Endometrial microvascular endothelial cells (primary cell): ENCODE measurements at regions not wholly inside any gene's neighbourhood (a gene's known extent, or its start where the extent isn't known, plus 50 kb on each side); places are given as distances from the start of the nearest gene placed in this dataset.

ENCODE experiments used
- in situ Hi-C: cut with HindIII; loops from 2 replicates; pipeline ENCODE4 v1.10.0; 2017; ENCODE audit warnings: low sequenced_read_pairs, low pct_unique_long_range_greater_than_20kb; ENCODE audit errors: inconsistent ontology term

DNA sequence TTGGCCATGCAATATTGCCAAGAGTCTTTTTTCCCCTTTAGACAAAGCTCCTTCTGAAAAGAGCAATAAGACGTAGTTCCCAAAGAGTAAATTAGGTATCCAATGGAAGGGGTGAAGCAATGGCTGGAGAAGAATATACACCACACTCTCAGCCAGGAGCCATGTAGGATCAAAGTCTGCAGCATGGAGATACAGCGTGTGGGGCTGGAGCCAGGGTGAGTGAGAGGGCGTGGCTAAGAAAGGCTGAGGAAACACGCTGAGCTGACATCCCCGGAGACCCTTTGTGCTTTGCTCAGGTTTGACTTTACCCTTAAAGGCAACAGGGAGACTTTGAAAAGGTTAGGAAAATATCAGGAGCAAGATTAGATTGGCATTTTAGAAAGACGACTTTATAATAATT lies 87.1 kb upstream of the ELL2 start:
- in situ Hi-C loops: no loop called here

DNA sequence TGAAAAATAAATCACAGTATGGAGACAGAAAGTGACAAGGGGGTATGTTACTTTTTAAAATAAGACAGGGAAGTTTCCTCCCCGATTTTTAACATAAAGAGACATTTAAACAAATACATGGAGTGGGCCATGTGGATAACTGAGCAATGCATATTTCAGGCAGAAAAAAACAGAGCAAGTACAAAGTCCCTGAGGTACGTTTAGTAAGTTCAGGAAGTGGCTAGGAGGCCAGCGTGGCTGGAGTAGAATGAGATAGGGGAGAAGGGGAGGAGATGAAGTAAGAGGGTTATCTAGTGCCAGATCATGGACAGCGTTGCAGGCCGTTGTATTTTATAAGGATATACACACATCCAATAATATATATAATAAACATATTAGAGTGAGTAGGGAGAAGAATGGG lies 84.2 kb upstream of the ELL2 start:
- in situ Hi-C loops: no loop called here

DNA sequence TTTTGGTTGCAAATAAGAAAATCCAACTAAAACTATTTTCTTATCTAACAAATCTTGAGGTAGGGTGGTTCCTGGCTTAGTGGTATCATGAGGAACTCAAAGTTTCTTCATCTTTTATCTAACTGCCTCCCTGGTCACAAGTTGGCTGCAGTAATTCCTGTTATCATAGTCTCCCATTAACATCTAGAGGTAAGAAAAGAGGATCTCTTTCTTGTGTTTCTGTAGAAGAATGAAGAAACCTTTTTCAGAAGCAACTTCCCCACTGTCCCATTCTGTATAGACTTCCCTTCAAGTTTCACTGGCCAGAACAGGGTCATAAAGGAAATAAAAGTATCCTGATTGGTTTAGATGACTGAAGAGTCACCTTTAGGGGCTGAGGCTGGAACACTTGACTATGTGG lies 81.8 kb upstream of the ELL2 start:
- in situ Hi-C loops: no loop called here

DNA sequence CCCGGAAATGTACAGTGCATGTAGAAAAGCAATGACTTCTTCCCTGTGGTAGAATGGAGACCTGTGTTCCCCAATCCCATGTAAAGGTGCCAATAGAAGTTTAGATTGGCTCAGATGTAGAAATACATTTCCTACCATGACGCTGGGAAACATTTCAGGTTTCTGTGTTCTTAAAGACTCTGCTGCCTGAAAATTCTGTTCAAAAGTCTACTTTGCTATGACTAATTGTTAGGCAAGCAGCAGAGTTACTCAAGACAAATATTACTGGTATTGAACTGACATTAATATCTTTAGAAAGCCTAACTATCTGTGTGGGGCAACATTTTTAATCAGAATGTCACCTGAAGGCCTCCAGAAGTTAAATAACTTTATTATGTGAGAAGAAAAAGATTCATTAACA lies 75.5 kb upstream of the ELL2 start:
- in situ Hi-C loops: no loop called here

DNA sequence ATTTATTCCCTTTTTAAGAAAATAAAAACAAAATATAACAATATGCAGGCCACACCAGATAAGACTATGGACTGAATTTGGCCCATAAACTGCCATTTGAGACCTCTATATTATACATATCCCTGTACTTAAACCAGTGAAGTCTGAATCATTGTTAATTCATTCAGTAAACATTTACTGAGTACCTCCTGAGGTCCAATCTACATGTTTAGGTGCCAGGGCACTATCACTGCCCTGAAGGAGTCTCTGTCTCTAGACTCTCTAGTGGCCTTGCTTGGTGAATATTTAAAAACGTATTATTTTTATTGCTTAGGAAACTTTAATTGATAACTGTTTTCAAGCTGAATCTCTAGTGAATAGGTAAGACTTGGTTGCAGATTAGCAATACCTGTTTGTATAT lies 74.7 kb upstream of the ELL2 start:
- in situ Hi-C loops: no loop called here

DNA sequence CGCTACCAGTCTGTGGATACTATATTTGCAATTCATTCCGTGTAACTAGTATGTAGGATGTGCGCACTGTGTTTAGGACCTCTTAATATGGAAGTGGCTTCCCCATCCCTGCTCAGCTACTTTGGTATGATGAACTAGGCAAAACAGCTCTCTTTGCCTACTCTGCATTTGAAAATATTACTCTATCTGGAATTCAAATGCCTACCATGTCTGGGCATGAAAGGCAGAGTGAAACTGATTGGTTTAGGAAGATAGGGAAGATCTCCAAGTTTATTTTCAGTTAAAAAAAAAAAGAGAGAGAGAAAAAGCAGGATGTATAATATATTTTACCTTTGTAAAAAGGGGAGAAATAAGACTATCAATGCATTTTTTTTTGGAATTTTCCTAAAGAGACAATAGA lies 74.1 kb upstream of the ELL2 start:
- in situ Hi-C loops: no loop called here

DNA sequence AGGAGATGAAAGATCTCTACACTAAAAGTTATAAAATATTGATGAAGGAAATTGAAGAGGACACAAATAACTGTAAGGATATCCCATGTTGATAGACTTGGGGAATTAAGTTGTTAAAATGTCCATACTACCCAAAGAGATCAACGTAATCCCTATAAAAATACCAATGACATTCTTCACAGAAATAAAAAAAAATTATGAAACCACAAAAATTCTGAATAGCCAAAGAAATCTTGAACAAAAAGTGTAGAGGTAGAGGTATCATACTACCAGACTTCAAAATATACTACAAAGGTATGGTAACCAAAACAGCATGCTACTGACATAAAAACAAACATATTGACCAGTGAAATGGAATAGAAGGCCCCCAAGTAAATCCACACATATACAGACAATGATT lies 71.5 kb upstream of the ELL2 start:
- in situ Hi-C loops: no loop called here

DNA sequence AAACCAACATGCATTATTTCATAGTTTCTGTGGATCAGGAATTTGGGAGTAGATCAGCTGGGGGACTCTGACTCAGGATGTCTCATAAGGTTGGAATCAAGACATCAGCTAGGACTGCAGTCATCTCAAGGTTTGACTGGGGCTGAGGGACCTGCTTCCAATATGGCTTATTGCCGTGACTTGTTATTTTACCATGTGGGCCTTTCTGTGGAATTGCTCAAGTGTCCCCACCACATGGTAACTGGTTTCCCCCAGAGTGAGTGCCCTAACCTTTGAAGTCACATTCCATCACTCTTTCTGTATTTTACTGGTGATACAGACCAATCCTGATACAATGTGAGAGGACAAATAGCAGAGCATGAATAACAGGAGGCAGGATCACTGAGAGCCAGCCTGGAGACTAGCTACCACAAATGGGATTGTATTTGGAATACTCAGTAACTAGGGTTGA lies 70.2 kb upstream of the ELL2 start:
- in situ Hi-C loops: no loop called here

DNA sequence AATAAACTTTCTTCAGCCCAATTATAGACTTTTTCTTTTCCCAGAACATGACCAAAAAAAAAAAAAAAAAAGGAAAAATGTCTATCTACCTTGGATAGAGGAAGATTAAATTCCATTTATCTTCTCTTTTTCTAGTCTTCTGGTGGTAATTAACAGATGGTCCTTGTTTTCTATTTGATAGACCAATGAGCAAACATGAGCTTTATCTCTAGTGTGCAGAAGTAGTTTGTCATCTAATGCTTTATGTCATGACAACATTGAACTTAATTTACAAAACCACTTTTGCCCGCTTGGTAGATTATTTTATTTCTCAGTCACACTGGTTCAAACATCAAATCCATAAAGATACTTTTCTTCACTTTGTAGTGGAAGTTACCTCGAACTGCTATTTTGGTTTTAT lies 69.5 kb upstream of the ELL2 start:
- in situ Hi-C loops: no loop called here

DNA sequence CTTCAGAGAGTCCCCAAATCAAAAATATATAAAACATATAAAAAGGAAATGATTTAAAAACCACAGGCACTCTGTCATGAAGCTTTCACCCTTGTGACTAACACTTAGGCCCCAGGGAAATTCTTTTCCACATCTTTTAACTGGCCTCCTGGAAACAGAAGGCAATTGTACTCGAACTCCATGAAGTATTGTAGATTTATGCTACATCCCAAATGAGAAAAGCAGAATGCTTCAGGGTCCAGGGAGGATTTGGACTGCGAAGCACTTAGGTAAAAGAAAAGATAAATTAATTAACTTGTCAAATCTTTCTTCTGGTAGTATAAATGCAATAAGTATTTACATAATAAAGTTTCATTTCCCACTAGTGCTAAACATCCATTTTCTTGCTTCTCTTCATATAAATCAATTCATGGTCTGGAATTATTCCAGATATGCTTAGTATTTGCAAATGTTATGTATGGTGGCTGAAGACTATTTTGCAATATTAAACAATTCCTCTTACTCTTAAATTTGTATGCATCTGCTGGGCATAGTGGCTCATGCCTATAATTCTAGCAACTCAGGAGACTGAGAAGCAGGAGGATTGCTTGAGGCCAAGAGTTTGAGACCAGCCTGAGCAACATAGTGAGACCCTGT lies 64.9 kb upstream of the ELL2 start:
- in situ Hi-C loops: no loop called here

DNA sequence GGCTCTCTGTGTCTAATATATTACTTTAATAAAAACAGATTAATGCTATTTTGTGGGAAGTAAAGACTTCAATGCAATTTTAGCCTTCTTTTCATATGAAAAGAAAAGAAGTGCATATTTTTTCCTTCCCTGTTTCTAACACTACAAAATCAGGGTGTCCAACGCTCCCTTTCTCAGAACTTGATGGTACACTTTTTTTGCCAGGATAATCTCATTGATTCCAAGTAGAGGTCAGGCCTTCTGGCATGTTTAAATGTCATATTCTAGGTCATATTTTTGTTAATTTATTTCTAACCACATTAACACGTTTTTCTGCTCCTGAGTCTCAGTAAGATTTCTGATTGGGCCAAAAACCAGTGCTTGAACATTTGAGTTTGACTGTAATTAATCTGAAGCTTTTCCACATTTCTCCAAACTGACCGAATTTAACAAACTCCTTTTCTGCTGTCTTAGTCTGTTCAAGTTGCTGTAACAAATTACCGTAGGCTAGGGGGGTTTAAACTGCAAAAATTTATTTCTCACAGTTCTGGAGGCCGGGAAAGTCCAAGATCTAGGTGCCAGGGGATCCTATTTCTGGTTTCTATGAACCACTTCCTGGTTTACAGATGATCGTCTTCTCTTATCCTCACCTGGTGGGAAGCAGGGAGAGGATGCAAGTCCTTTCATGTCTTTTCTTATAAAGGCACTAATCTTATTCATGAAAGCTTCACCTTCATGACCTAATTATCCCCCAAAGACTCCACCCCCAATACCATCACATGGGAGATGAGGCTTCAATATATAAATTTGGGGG lies 63.2 kb upstream of the ELL2 start:
- in situ Hi-C loops: no loop called here

DNA sequence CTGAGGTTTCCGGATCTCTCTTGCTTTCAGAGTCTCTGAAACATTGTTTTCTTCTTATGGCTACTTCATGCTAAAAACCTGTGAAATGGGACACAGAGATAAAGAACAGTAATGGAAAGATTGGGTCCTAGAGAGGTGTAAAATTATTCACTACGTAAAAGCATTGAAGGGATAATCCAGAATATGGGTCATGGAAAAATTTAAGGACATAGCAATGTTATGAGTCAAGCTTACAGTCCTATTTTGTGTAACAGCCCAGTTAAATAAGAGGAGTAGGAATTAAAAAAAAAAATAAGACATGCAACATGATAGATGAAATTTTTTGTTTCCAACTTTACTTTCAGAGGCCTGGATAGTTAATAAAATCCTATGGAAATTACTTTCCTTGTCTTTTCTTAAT lies 61.9 kb upstream of the ELL2 start:
- in situ Hi-C loops: no loop called here

DNA sequence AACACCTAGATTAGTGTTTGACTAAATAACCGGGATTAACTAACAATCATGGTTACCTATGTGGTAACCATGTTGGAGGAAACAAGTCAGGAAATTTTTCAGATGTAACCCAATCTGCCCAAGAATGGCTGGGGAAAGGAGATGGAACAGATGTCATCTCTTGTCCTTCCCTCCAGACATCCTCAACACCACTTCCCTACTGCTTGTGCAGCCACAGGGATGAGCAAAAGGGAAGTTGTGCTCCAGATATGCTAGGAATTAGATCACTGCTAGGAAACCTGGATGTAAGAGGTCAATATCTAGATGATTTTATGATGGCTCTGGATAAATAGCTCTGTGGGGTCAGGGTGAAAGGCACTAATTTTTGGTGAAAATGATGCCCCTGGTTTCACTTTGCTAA lies 61.3 kb upstream of the ELL2 start:
- in situ Hi-C loops: no loop called here

DNA sequence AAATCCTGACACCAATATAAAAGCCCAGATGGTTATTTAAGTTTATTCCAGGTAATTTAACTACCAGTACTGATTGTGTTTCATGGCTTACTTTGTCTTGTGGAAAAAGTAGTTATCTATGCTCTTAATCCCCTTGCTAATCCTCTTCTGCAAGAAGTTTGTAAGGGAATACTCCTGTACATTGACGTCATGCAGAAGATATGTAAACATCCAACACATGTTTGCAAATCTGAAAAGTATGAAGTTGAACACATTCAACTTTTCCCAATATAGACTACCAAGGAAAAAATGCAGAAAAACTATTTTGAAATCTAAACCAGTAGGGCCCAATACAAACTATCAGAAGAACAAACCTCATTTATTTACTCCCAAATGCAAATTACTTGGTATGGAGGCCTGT lies 56.3 kb upstream of the ELL2 start:
- in situ Hi-C loops: no loop called here

DNA sequence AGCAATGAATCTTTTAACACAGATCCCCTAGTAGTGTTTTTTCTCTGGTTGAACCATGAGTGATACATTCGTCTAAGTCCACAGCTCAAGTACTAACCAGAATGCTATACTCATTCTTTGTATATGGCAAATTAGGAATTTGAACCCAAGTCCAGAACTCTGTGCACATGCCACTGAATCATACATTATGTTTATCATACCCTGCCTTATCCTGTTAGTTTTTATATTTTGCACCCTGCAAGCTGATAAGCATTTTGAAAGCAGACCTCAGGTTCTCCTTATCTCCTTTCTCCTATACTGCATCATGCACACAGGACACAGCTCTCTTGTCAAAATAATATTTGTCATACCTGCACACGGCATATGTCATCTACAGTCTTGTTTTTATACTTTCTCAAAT lies 54.6 kb upstream of the ELL2 start:
- in situ Hi-C loops: no loop called here

DNA sequence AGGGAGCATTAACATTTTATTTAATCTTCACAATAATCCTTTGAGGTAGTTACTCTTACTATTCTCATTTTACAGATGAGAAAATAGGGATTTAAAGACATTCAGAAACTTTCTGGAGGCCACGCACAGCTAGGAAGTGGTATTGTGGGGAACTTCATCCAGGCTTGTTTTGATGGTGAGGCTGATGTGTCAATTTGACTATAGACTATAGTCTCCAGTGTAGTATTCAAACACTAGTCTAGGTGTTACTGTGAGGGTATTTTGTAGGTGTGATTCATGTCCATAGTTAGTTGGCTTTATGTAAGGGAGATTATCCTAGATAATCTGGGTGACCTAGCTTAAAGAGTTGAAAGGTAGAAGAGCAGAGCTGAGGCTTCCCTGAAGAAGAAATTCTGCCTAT lies 54.1 kb upstream of the ELL2 start:
- in situ Hi-C loops: no loop called here

DNA sequence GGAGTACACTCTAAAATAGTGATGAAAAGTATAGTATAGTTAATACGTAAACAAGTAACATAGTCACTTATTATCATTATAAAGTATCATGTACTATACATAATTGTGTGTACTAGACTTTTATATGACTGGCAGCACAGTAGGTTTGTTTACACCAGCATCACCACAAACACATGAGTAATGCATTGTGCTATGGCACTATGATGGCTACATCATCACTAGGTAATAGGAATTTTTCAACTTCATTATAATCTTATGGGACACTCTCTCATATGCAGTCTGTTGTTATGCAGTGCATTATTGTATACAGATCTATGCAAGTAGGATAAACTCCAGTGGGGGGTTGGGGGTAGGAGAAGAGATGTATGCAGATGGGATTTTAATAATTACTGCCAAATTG lies 52.7 kb upstream of the ELL2 start:
- in situ Hi-C loops: no loop called here

DNA sequence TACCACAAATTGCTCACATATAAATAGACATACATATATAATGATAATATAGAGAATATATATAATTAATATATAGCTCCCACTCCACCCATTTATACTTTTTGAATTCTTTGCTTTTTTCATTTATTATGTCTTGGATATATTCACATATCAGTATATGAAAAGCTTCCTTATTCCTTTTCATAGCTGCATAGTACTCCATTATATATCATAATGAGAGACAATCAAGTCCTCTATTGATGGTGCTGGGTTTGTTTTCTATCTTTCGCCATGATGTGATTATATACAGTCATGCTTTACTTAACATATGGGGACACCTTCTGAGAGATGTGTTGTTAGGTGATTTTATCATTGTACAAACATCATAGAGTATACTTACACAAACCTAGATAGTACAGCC lies 51.6 kb upstream of the ELL2 start:
- in situ Hi-C loops: no loop called here

DNA sequence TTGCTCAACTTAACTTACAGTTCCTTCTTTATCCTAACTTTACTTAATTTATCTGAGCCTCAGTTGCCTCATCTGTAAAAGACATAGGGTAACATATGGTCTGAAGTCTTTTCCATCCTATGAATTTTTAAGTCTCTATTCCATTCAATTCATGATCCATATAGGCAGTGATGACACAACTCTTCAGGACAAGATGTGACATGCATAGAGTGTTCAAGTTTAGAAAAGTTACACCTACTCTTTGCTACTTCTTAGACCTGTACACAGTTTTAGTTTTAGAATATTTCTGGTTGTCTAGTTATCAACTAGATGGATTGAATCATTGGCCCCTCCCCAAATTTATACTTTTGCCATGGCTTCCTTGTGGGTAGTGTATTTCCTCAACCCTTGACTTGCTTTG lies 50.7 kb upstream of the ELL2 start:
- in situ Hi-C loops: no loop called here
